HepG2 (cell line): ENCODE measurements at regions not wholly inside any gene's neighbourhood (a gene's known extent, or its start where the extent isn't known, plus 50 kb on each side); places are given as distances from the start of the nearest gene placed in this dataset.

Source experiments
- CEBPZ ChIP-seq: IDR thresholded peaks from 2 replicates; pipeline ENCODE4 v1.6.1; 2012; ENCODE audit warnings: low read length, improper control_type of control experiment
- EHMT2 ChIP-seq: fragments of 200-600 bp; sonication (generic); IDR thresholded peaks from 2 replicates; pipeline ENCODE4 v1.7.0; 2017; ENCODE audit warnings: antibody characterized with exemption, low read depth, low read length, borderline replicate concordance
- EP300 ChIP-seq, 3 experiments: sonication (generic) in 1 of 3; formaldehyde crosslinking in 1 of 3; IDR thresholded peaks; 2 replicates each; pipeline versions ENCODE4 v1.5.1 to v1.6.1; 2011 to 2020; ENCODE audit warnings: low read depth in 2 of 3, low read length in 2 of 3, borderline replicate concordance in 1 of 3, improper control_type of control experiment in 1 of 3, mild to moderate bottlenecking in 1 of 3, missing genetic modification reagents in 1 of 3, moderate library complexity in 1 of 3
- HIC2 ChIP-seq: sonication (generic); formaldehyde crosslinking; IDR thresholded peaks from 2 replicates; pipeline ENCODE4 v1.9.0; 2022; ENCODE audit warnings: low read depth, missing genetic modification reagents
- JUND ChIP-seq: sonication (generic); formaldehyde crosslinking; IDR thresholded peaks from 2 replicates; pipeline ENCODE4 v1.8.0; 2022; ENCODE audit warnings: mild to moderate bottlenecking, missing genetic modification reagents
- POLR2A ChIP-seq, 2 experiments: IDR thresholded peaks; 2 replicates each; pipeline ENCODE4 v1.6.1; 2011; ENCODE audit warnings: low read depth in 2 of 2, low read length in 2 of 2, mild to moderate bottlenecking in 1 of 2, moderate library complexity in 1 of 2; ENCODE audit not compliant: insufficient read depth in 1 of 2
- TF ChIP-seq, protein P1 (sequence below): sonication (generic); formaldehyde crosslinking; IDR thresholded peaks from 2 replicates; pipeline ENCODE4 v1.5.0; 2020; ENCODE audit warnings: mild to moderate bottlenecking, missing genetic modification reagents, moderate library complexity
- TF ChIP-seq, protein P2 (sequence below): sonication (generic); formaldehyde crosslinking; IDR thresholded peaks from 2 replicates; pipeline ENCODE4 v1.4.0; 2020; ENCODE audit warnings: mild to moderate bottlenecking, missing genetic modification reagents

- TF ChIP-seq EP300 (IDR thresholded peaks at IDR 0.05; ENCODE audit: low read depth in 2 of 2, low read length in 2 of 2) (no peak), EP300 (CRISPR knock-in tag; IDR thresholded peaks at IDR 0.05; ENCODE audit: borderline replicate concordance) (no peak), HIC2 (CRISPR knock-in tag) (no peak), EHMT2 (no peak), JUND (CRISPR knock-in tag) (no peak), POLR2A (IDR thresholded peaks at IDR 0.05; ENCODE audit: insufficient read depth in 1 of 2, low read depth in 2 of 2, low read length in 2 of 2) (no peak), CEBPZ (no peak)
- TF ChIP-seq, protein P1, sequence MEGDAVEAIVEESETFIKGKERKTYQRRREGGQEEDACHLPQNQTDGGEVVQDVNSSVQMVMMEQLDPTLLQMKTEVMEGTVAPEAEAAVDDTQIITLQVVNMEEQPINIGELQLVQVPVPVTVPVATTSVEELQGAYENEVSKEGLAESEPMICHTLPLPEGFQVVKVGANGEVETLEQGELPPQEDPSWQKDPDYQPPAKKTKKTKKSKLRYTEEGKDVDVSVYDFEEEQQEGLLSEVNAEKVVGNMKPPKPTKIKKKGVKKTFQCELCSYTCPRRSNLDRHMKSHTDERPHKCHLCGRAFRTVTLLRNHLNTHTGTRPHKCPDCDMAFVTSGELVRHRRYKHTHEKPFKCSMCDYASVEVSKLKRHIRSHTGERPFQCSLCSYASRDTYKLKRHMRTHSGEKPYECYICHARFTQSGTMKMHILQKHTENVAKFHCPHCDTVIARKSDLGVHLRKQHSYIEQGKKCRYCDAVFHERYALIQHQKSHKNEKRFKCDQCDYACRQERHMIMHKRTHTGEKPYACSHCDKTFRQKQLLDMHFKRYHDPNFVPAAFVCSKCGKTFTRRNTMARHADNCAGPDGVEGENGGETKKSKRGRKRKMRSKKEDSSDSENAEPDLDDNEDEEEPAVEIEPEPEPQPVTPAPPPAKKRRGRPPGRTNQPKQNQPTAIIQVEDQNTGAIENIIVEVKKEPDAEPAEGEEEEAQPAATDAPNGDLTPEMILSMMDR (CRISPR knock-in tag), result no peak
- TF ChIP-seq, protein P2, sequence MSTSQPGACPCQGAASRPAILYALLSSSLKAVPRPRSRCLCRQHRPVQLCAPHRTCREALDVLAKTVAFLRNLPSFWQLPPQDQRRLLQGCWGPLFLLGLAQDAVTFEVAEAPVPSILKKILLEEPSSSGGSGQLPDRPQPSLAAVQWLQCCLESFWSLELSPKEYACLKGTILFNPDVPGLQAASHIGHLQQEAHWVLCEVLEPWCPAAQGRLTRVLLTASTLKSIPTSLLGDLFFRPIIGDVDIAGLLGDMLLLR (CRISPR knock-in tag), result no peak
Measured at GRCh38 chr13:60707878-60708277, 310.9 kb downstream of the TDRD3 start.
